ENCODE measurements at regions not wholly inside any gene's neighbourhood (a gene's known extent, or its start where the extent isn't known, plus 50 kb on each side); places are given as distances from the start of the nearest gene placed in this dataset.
"Not testable (repeated sequence)": the region's sequence is repeated elsewhere in the genome, so short reads cannot be mapped to it uniquely, and the experiment has no call there.

- Histone ChIP-seq H3K4me3 (ENCODE audit: low read depth, low read length) (no peak overlapping the region), H3K36me3 (replicated peaks) (no peaks in the 10 kb centered on the region), H3K27me3 (replicated peaks) (no peaks in the 10 kb centered on the region), H3K27ac (no peak overlapping the region)
- in situ Hi-C loops (cut with HindIII; ENCODE audit: low pct_ligation_motif_present, low sequenced_read_pairs) = no loop called here
- TF ChIP-seq CTCF (IDR thresholded peaks at IDR 0.05; ENCODE audit: low read depth, low read length, missing control alignments) = no peak
- no peak for DNase-seq
Measured at GRCh38 chr2:57205241-57205640, 841.4 kb upstream of the VRK2 start.

GRCh38 chr2:57207191-57207590, 839.4 kb upstream of the VRK2 start:
- DNase-seq = no peak
- Histone ChIP-seq H3K27ac (no peak overlapping the region), H3K27me3 (replicated peaks) (no peaks in the 10 kb centered on the region), H3K4me3 (ENCODE audit: low read depth, low read length) (no peak overlapping the region), H3K36me3 (replicated peaks) (no peaks in the 10 kb centered on the region)
- TF ChIP-seq CTCF (IDR thresholded peaks at IDR 0.05; ENCODE audit: low read depth, low read length, missing control alignments) = no peak
- in situ Hi-C loops (cut with HindIII; ENCODE audit: low pct_ligation_motif_present, low sequenced_read_pairs) = no loop called here

GRCh38 chr2:57209799-57210198, 836.8 kb upstream of the VRK2 start:
- Histone ChIP-seq H3K4me3 (ENCODE audit: low read depth, low read length) (no peak overlapping the region), H3K27me3 (replicated peaks) (no peaks in the 10 kb centered on the region), H3K36me3 (replicated peaks) (no peaks in the 10 kb centered on the region), H3K27ac (no peak overlapping the region)
- in situ Hi-C loops (cut with HindIII; ENCODE audit: low pct_ligation_motif_present, low sequenced_read_pairs) = no loop called here
- no peak for DNase-seq
- TF ChIP-seq CTCF (IDR thresholded peaks at IDR 0.05; ENCODE audit: low read depth, low read length, missing control alignments) = no peak

- in situ Hi-C loops (cut with HindIII; ENCODE audit: low pct_ligation_motif_present, low sequenced_read_pairs) = no loop called here
- DNase-seq = no peak
- no peak for TF ChIP-seq CTCF (IDR thresholded peaks at IDR 0.05; ENCODE audit: low read depth, low read length, missing control alignments)
- H3K36me3 ChIP-seq (replicated peaks) = no peaks in the 10 kb centered on the region
- no peak overlapping the region for H3K27ac ChIP-seq
- H3K4me3 ChIP-seq (ENCODE audit: low read depth, low read length) = no peak overlapping the region
- H3K27me3 ChIP-seq (replicated peaks) = no peaks in the 10 kb centered on the region
Measured at GRCh38 chr2:57210855-57211254, 835.8 kb upstream of the VRK2 start.

- no peak overlapping the region for H3K4me3 ChIP-seq (ENCODE audit: low read depth, low read length)
- no peaks in the 10 kb centered on the region for H3K27me3 ChIP-seq (replicated peaks)
- H3K36me3 ChIP-seq (replicated peaks) = no peaks in the 10 kb centered on the region
- H3K27ac ChIP-seq = no peak overlapping the region
- in situ Hi-C loops (cut with HindIII; ENCODE audit: low pct_ligation_motif_present, low sequenced_read_pairs) = no loop called here
- no peak for TF ChIP-seq CTCF (IDR thresholded peaks at IDR 0.05; ENCODE audit: low read depth, low read length, missing control alignments)
- DNase-seq = no peak
Measured at GRCh38 chr2:57217013-57217412, 829.6 kb upstream of the VRK2 start.

- TF ChIP-seq CTCF (IDR thresholded peaks at IDR 0.05; ENCODE audit: low read depth, low read length, missing control alignments) = no peak
Measured at GRCh38 chr2:57218206-57218605, 828.4 kb upstream of the VRK2 start.

GRCh38 chr2:57229706-57230105, 816.9 kb upstream of the VRK2 start:
- H3K27ac ChIP-seq; H3K36me3 ChIP-seq (replicated peaks); DNase-seq; in situ Hi-C loops (cut with HindIII; ENCODE audit: low pct_ligation_motif_present, low sequenced_read_pairs); H3K4me3 ChIP-seq (ENCODE audit: low read depth, low read length); H3K27me3 ChIP-seq (replicated peaks): not testable (repeated sequence)

More at GRCh38 chr2:57218206-57218605, 828.4 kb upstream of the VRK2 start:
- Histone ChIP-seq H3K4me3 (ENCODE audit: low read depth, low read length) (no peak overlapping the region), H3K27me3 (replicated peaks) (no peaks in the 10 kb centered on the region), H3K27ac (no peak overlapping the region), H3K36me3 (replicated peaks) (no peaks in the 10 kb centered on the region)
- in situ Hi-C loops (cut with HindIII; ENCODE audit: low pct_ligation_motif_present, low sequenced_read_pairs) = no loop called here
- no peak for DNase-seq

- in situ Hi-C loops (cut with HindIII; ENCODE audit: low pct_ligation_motif_present, low sequenced_read_pairs); H3K27me3 ChIP-seq (replicated peaks); H3K4me3 ChIP-seq (ENCODE audit: low read depth, low read length); DNase-seq; H3K36me3 ChIP-seq (replicated peaks); H3K27ac ChIP-seq: not testable (repeated sequence)
Measured at GRCh38 chr2:57232341-57232740, 814.3 kb upstream of the VRK2 start.

GRCh38 chr2:57251495-57251894, 795.1 kb upstream of the VRK2 start:
- H3K4me3 ChIP-seq (ENCODE audit: low read depth, low read length); H3K36me3 ChIP-seq (replicated peaks); DNase-seq; H3K27ac ChIP-seq; H3K27me3 ChIP-seq (replicated peaks); in situ Hi-C loops (cut with HindIII; ENCODE audit: low pct_ligation_motif_present, low sequenced_read_pairs): not testable (repeated sequence)
